ENCODE measurements at regions not wholly inside any gene's neighbourhood (a gene's known extent, or its start where the extent isn't known, plus 50 kb on each side); places are given as distances from the start of the nearest gene placed in this dataset.

- TF ChIP-seq POLR2A (IDR thresholded peaks at IDR 0.05; ENCODE audit: low read depth, low read length) (no peak), SPI1 (IDR thresholded peaks at IDR 0.05; ENCODE audit: low read depth, low read length) (no peak), POLR2AphosphoS5 (IDR thresholded peaks at IDR 0.05; ENCODE audit: low read depth, low read length) (no peak)
Observed at GRCh38 chr19:29098091-29098490, 114.9 kb downstream of the UQCRFS1 start.

Measured in GM12891 (cell line).